ENCODE measurements at regions not wholly inside any gene's neighbourhood (a gene's known extent, or its start where the extent isn't known, plus 50 kb on each side); places are given as distances from the start of the nearest gene placed in this dataset.
"Not testable (repeated sequence)": the region's sequence is repeated elsewhere in the genome, so short reads cannot be mapped to it uniquely, and the experiment has no call there.

DNA sequence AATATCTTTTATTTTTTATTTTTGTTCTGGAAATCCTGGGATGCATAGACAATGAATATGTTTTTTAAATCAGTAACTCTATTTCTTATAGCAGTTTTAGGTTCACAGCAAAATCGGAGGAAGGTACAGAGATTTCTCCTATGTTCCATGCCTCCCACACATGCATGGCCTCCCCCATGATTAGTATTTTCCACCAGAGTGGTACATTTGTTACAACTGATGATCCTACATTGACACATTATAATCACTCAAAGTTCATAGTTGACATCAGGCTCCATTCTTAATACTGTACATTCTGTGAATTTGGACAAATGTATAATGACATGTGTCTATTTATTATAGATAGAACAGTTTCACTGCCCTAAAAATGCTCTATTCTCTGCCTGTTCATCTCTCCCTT, 99.0 kb upstream of the THOC3 start:
- H3K4me3 ChIP-seq (ENCODE audit: low read length in 3 of 3); H3K4me1 ChIP-seq (ENCODE audit: control insufficient read depth in 2 of 3, insufficient read depth in 2 of 3, low read depth in 1 of 3, low read length in 3 of 3); DNase-seq; H3K36me3 ChIP-seq (ENCODE audit: control insufficient read depth in 2 of 3, insufficient read depth in 3 of 3, low read length in 3 of 3); FAIRE-seq; H3K9ac ChIP-seq (ENCODE audit: low read length in 3 of 3); H3K9me3 ChIP-seq (ENCODE audit: control insufficient read depth in 2 of 3, insufficient read depth in 1 of 3, low read length in 3 of 3); H3K27ac ChIP-seq (ENCODE audit: low read depth in 2 of 2, low read length in 2 of 2); H3K27me3 ChIP-seq (ENCODE audit: control insufficient read depth, insufficient read depth, low read length); intact Hi-C loops (cut with DNase I): not testable (repeated sequence)

DNA sequence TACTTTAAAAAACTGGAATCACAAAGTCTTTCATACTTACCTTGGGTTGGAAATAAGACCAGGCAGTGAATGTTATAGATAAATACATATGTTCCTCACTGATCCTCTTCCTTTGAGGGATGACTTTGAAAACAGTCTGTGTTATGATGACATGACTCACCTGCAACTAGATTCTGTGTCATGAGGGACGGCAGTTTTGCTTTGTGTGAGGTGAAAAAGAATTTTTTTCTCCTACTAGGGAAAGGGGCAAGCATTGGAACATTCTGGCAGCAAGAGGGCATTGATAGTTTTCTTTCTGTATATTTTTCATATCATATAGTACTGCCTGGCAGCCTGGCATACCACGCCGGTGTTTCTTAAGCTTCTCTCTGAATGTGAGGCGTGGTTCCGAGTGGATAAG, 99.8 kb upstream of the THOC3 start:
- H3K9me3 ChIP-seq (ENCODE audit: control insufficient read depth in 2 of 3, insufficient read depth in 1 of 3, low read length in 3 of 3); H3K36me3 ChIP-seq (ENCODE audit: control insufficient read depth in 2 of 3, insufficient read depth in 3 of 3, low read length in 3 of 3); FAIRE-seq; intact Hi-C loops (cut with DNase I); H3K4me1 ChIP-seq (ENCODE audit: control insufficient read depth in 2 of 3, insufficient read depth in 2 of 3, low read depth in 1 of 3, low read length in 3 of 3); H3K27ac ChIP-seq (ENCODE audit: low read depth in 2 of 2, low read length in 2 of 2); H3K27me3 ChIP-seq (ENCODE audit: control insufficient read depth, insufficient read depth, low read length); DNase-seq; H3K9ac ChIP-seq (ENCODE audit: low read length in 3 of 3); H3K4me3 ChIP-seq (ENCODE audit: low read length in 3 of 3): not testable (repeated sequence)

DNA sequence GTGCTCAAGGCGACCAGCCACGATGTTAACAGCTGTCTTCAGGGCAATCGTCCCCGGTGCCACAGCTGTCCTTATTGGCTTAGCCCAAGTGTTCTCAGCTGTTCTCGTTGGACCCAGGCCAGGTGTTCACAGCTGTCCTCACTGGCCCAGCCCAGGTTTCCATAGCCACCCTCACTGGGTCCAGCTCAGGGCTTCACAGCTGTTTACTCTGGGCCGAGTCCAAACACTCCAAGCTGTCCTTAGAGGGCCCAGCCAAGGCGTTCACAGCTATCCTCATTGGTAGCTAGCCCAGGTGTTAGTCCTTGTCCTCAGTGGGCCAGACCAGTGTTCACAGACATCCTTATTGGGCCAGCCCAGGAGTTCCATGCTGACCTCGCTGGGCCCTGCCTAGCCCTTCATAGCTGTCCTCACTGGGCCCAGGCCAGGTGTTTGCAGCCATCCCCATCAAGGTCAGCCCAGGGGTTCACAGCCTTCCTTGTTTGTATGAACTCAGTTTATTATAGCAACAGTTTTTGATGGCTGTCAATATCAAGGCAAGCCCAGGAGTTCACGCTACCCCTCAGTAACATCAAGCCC, 106.0 kb upstream of the THOC3 start:
- peak in 1 of 5 donors; percentile 11 for DNase-seq

DNA sequence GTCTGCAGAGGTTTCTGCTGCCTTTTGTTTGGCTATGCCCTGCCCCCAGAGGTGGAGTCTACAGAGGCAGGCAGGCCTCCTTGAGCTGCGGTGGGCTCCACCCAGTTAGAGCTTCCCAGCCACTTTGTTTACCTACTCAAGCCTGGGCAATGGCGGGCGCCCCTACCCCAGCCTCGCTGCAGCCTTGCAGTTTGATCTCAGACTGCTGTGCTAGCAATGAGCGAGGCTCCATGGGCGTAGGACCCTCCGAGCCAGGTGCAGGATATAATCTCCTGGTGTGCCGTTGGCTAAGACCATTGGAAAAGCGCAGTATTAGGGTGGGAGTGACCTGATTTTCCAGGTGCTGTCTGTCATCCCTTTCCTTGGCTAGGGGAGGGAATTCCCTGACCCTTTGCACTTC, 115.6 kb upstream of the THOC3 start:
- H3K4me1 ChIP-seq (ENCODE audit: control insufficient read depth in 2 of 3, insufficient read depth in 2 of 3, low read depth in 1 of 3, low read length in 3 of 3); H3K36me3 ChIP-seq (ENCODE audit: control insufficient read depth in 2 of 3, insufficient read depth in 3 of 3, low read length in 3 of 3); H3K4me3 ChIP-seq (ENCODE audit: low read length in 3 of 3); FAIRE-seq; DNase-seq; intact Hi-C loops (cut with DNase I); H3K9ac ChIP-seq (ENCODE audit: low read length in 3 of 3); H3K27me3 ChIP-seq (ENCODE audit: control insufficient read depth, insufficient read depth, low read length); H3K9me3 ChIP-seq (ENCODE audit: control insufficient read depth in 2 of 3, insufficient read depth in 1 of 3, low read length in 3 of 3); H3K27ac ChIP-seq (ENCODE audit: low read depth in 2 of 2, low read length in 2 of 2): not testable (repeated sequence)

More for the DNA sequence above, 106.0 kb upstream of the THOC3 start:
- intact Hi-C loops (cut with DNase I); H3K27me3 ChIP-seq (ENCODE audit: control insufficient read depth, insufficient read depth, low read length); H3K9me3 ChIP-seq (ENCODE audit: control insufficient read depth in 2 of 3, insufficient read depth in 1 of 3, low read length in 3 of 3); H3K9ac ChIP-seq (ENCODE audit: low read length in 3 of 3); H3K4me3 ChIP-seq (ENCODE audit: low read length in 3 of 3); H3K36me3 ChIP-seq (ENCODE audit: control insufficient read depth in 2 of 3, insufficient read depth in 3 of 3, low read length in 3 of 3); FAIRE-seq; H3K4me1 ChIP-seq (ENCODE audit: control insufficient read depth in 2 of 3, insufficient read depth in 2 of 3, low read depth in 1 of 3, low read length in 3 of 3); H3K27ac ChIP-seq (ENCODE audit: low read depth in 2 of 2, low read length in 2 of 2): not testable (repeated sequence)

DNA sequence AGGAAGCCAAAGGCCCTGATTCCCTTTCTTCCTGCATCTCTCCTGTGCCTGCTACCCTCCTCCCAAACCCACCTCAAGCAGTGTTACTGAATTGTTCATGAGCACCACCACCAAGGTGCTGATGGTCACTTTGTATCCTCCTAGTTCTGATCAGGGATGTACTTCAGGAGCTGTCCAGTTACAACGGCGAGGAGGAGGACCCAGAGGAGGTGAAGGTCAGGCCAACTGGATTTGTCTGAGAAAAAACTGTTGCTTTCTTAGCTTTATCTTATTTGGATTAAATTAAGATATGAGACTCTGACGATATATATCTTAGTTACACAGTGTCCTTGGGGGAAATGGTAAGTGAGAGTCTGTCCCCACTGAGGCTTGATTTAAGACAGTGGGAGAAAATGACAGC, 135.0 kb upstream of the THOC3 start:
- H3K9me3 ChIP-seq (ENCODE audit: control insufficient read depth in 2 of 3, insufficient read depth in 1 of 3, low read length in 3 of 3); DNase-seq; H3K36me3 ChIP-seq (ENCODE audit: control insufficient read depth in 2 of 3, insufficient read depth in 3 of 3, low read length in 3 of 3); H3K27me3 ChIP-seq (ENCODE audit: control insufficient read depth, insufficient read depth, low read length); FAIRE-seq; intact Hi-C loops (cut with DNase I); H3K4me1 ChIP-seq (ENCODE audit: control insufficient read depth in 2 of 3, insufficient read depth in 2 of 3, low read depth in 1 of 3, low read length in 3 of 3); H3K27ac ChIP-seq (ENCODE audit: low read depth in 2 of 2, low read length in 2 of 2); H3K9ac ChIP-seq (ENCODE audit: low read length in 3 of 3); H3K4me3 ChIP-seq (ENCODE audit: low read length in 3 of 3): not testable (repeated sequence)

DNA sequence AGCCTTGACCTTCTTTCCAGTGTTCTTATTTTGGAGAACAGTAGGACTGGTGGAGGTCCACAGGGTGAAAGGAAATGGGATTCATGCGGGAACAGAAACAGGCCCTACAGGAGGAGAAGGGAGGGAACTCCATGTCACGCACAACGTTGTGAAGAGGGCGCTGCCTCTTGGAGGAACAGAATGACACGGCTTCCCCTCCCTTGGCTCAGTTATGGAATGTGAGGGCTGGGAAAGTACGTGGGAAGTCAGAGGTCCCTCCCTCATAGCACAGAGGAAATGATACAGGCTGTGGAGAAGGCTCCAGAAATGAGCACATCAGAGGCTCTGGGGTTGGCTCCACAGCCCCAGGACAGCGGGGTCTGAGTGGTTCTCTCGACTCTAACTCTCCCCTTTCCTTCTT, 125.3 kb upstream of the SIMC1 start:
- H3K9me3 ChIP-seq (ENCODE audit: control insufficient read depth in 2 of 3, insufficient read depth in 1 of 3, low read length in 3 of 3); H3K9ac ChIP-seq (ENCODE audit: low read length in 3 of 3); H3K4me3 ChIP-seq (ENCODE audit: low read length in 3 of 3); FAIRE-seq; H3K36me3 ChIP-seq (ENCODE audit: control insufficient read depth in 2 of 3, insufficient read depth in 3 of 3, low read length in 3 of 3); H3K4me1 ChIP-seq (ENCODE audit: control insufficient read depth in 2 of 3, insufficient read depth in 2 of 3, low read depth in 1 of 3, low read length in 3 of 3); intact Hi-C loops (cut with DNase I); H3K27ac ChIP-seq (ENCODE audit: low read depth in 2 of 2, low read length in 2 of 2); H3K27me3 ChIP-seq (ENCODE audit: control insufficient read depth, insufficient read depth, low read length); DNase-seq: not testable (repeated sequence)

DNA sequence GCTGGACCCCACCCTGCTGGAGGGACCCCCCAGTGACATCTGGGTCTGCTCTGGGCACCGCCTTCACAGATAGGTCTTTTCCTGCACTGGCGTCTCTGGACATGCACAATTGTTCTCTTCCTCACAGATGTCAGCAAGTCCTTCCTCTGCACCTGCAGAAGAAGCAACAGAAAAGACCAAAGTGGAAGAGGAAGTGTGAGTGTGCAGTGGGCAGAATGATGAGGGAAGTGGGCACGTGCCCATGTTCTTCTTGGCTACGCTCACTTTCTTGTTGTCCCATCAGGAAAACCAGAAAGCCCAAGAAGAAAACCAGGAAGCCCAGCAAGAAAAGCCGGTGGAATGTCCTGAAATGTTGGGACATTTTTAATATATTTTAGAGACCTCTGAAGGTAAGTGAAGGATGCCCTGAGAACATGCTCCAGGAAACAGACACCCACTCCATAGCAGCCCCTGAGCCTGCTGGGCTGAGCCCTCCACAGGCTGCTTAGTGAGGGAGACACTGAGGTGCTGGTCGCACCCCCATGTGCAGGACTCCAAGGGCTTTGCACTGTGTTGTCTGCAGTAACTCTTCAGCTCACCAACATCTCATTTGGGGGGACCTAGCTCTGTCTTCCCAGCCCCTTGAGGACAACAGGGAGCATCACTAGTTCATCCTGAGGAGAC, 124.4 kb upstream of the SIMC1 start:
- H3K27ac ChIP-seq (ENCODE audit: low read depth in 2 of 2, low read length in 2 of 2); H3K4me1 ChIP-seq (ENCODE audit: control insufficient read depth in 2 of 3, insufficient read depth in 2 of 3, low read depth in 1 of 3, low read length in 3 of 3); H3K9ac ChIP-seq (ENCODE audit: low read length in 3 of 3); H3K27me3 ChIP-seq (ENCODE audit: control insufficient read depth, insufficient read depth, low read length); intact Hi-C loops (cut with DNase I); FAIRE-seq; H3K36me3 ChIP-seq (ENCODE audit: control insufficient read depth in 2 of 3, insufficient read depth in 3 of 3, low read length in 3 of 3); H3K4me3 ChIP-seq (ENCODE audit: low read length in 3 of 3); H3K9me3 ChIP-seq (ENCODE audit: control insufficient read depth in 2 of 3, insufficient read depth in 1 of 3, low read length in 3 of 3); DNase-seq: not testable (repeated sequence)

DNA sequence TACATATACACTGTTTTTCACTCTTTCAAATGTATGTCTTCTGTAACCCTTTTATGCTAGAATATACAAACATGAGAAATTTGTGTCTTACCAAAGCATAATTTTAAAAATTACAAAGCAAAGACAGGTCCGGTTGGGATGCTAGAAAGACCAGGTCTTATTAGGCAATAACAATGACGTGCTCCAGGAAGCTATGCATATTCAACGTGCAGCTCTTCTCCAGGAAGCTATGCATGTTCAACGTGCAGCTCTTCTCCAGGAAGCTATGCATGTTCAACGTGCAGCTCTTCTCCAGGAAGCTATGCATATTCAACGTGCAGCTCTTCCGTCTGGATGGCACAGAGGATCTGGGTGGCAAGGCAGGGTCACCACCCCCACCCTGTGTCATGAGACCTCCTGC, 123.4 kb upstream of the SIMC1 start:
- H3K4me3 ChIP-seq (ENCODE audit: low read length in 3 of 3); H3K27ac ChIP-seq (ENCODE audit: low read depth in 2 of 2, low read length in 2 of 2); H3K4me1 ChIP-seq (ENCODE audit: control insufficient read depth in 2 of 3, insufficient read depth in 2 of 3, low read depth in 1 of 3, low read length in 3 of 3); FAIRE-seq; DNase-seq; H3K9me3 ChIP-seq (ENCODE audit: control insufficient read depth in 2 of 3, insufficient read depth in 1 of 3, low read length in 3 of 3); H3K27me3 ChIP-seq (ENCODE audit: control insufficient read depth, insufficient read depth, low read length); intact Hi-C loops (cut with DNase I); H3K9ac ChIP-seq (ENCODE audit: low read length in 3 of 3); H3K36me3 ChIP-seq (ENCODE audit: control insufficient read depth in 2 of 3, insufficient read depth in 3 of 3, low read length in 3 of 3): not testable (repeated sequence)
